ENCODE measurements at regions not wholly inside any gene's neighbourhood (a gene's known extent, or its start where the extent isn't known, plus 50 kb on each side); places are given as distances from the start of the nearest gene placed in this dataset.

GRCh38 chr13:79691826-79692225 is 210.9 kb downstream of the NDFIP2 start:
- WGBS: 88% methylated on average over 3 of the region's 3 CpGs
- no peak overlapping the region for H3K4me3 ChIP-seq (ENCODE audit: low read depth in 1 of 3, low read length in 3 of 3)

More at GRCh38 chr13:79691826-79692225, 210.9 kb downstream of the NDFIP2 start:
- H3K36me3 ChIP-seq (ENCODE audit: control insufficient read depth in 4 of 4, insufficient read depth in 3 of 4, low read depth in 1 of 4, low read length in 3 of 4): no peaks in the 10 kb centered on the region
- H3K9ac ChIP-seq (ENCODE audit: low read depth in 1 of 2, low read length in 2 of 2): no peak overlapping the region
- TF ChIP-seq, protein P1, sequence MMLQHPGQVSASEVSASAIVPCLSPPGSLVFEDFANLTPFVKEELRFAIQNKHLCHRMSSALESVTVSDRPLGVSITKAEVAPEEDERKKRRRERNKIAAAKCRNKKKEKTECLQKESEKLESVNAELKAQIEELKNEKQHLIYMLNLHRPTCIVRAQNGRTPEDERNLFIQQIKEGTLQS (IDR thresholded peaks at IDR 0.05): no peak
- TF ChIP-seq JUND (IDR thresholded peaks at IDR 0.05) (no peak), TAF1 (conservative IDR thresholded peaks at IDR 0.05) (no peak), EGR1 (IDR thresholded peaks at IDR 0.05; ENCODE audit: low read depth in 2 of 2) (no peak), REST (IDR thresholded peaks at IDR 0.05) (no peak), NR2F2 (IDR thresholded peaks at IDR 0.05) (no peak), FOXA2 (IDR thresholded peaks at IDR 0.05) (no peak), FOXA1 (IDR thresholded peaks at IDR 0.05) (no peak), RAD21 (IDR thresholded peaks at IDR 0.05) (no peak), SP1 (IDR thresholded peaks at IDR 0.05) (no peak), HNF4A (conservative IDR thresholded peaks at IDR 0.05) (no peak)
- TF ChIP-seq, protein P2, sequence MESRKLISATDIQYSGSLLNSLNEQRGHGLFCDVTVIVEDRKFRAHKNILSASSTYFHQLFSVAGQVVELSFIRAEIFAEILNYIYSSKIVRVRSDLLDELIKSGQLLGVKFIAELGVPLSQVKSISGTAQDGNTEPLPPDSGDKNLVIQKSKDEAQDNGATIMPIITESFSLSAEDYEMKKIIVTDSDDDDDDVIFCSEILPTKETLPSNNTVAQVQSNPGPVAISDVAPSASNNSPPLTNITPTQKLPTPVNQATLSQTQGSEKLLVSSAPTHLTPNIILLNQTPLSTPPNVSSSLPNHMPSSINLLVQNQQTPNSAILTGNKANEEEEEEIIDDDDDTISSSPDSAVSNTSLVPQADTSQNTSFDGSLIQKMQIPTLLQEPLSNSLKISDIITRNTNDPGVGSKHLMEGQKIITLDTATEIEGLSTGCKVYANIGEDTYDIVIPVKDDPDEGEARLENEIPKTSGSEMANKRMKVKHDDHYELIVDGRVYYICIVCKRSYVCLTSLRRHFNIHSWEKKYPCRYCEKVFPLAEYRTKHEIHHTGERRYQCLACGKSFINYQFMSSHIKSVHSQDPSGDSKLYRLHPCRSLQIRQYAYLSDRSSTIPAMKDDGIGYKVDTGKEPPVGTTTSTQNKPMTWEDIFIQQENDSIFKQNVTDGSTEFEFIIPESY (IDR thresholded peaks at IDR 0.05): no peak
- TF ChIP-seq, protein P3, sequence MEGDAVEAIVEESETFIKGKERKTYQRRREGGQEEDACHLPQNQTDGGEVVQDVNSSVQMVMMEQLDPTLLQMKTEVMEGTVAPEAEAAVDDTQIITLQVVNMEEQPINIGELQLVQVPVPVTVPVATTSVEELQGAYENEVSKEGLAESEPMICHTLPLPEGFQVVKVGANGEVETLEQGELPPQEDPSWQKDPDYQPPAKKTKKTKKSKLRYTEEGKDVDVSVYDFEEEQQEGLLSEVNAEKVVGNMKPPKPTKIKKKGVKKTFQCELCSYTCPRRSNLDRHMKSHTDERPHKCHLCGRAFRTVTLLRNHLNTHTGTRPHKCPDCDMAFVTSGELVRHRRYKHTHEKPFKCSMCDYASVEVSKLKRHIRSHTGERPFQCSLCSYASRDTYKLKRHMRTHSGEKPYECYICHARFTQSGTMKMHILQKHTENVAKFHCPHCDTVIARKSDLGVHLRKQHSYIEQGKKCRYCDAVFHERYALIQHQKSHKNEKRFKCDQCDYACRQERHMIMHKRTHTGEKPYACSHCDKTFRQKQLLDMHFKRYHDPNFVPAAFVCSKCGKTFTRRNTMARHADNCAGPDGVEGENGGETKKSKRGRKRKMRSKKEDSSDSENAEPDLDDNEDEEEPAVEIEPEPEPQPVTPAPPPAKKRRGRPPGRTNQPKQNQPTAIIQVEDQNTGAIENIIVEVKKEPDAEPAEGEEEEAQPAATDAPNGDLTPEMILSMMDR (IDR thresholded peaks at IDR 0.05; ENCODE audit: low read depth, low read length, missing input control): no peak
- TF ChIP-seq, protein P4, sequence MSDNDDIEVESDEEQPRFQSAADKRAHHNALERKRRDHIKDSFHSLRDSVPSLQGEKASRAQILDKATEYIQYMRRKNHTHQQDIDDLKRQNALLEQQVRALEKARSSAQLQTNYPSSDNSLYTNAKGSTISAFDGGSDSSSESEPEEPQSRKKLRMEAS (IDR thresholded peaks at IDR 0.05): no peak
- no peaks in the 10 kb centered on the region for H3K4me1 ChIP-seq (ENCODE audit: control insufficient read depth in 4 of 4, insufficient read depth in 4 of 4, low read length in 3 of 4)
- no peaks in the 10 kb centered on the region for H3K27me3 ChIP-seq (ENCODE audit: control insufficient read depth in 4 of 4, insufficient read depth in 4 of 4, low read length in 3 of 4)
- DNase-seq (ENCODE audit: low spot score): no peak
- no peak overlapping the region for H3K27ac ChIP-seq (ENCODE audit: low read depth in 1 of 2, low read length in 2 of 2)
- no peaks in the 10 kb centered on the region for H3K9me3 ChIP-seq (ENCODE audit: control insufficient read depth in 4 of 4, low read length in 3 of 4)

All from liver (tissue), 8 donors.